SK-N-SH treated with all-trans-retinoic acid at 6 μM for 48 hours (cell line): ENCODE measurements at regions not wholly inside any gene's neighbourhood (a gene's known extent, or its start where the extent isn't known, plus 50 kb on each side); places are given as distances from the start of the nearest gene placed in this dataset.

Experiments used
- ATAC-seq: fragments of 200-7000 bp; cut with Tn5 transposase; 3 replicates; pipeline ENCODE4 v1.9.1; 2020; ENCODE audit warnings: mild to moderate bottlenecking, moderate library complexity
- BACH2 ChIP-seq: fragments of 250-450 bp; sonication (Bioruptor Pico); IDR thresholded peaks from 2 replicates; pipeline ENCODE4 v1.9.0; 2021; ENCODE audit warnings: mild to moderate bottlenecking, borderline replicate concordance
- CREB5 ChIP-seq: fragments of 250-450 bp; sonication (Bioruptor Pico); IDR thresholded peaks from 2 replicates; pipeline ENCODE4 v1.5.1; 2020; ENCODE audit warnings: low read depth, mild to moderate bottlenecking, moderate library complexity
- CSRNP3 ChIP-seq: fragments of 250-450 bp; sonication (Bioruptor Pico); IDR thresholded peaks from 2 replicates; pipeline ENCODE4 v1.5.1; 2021; ENCODE audit warnings: mild to moderate bottlenecking, moderate library complexity
- ESRRG ChIP-seq: fragments of 250-450 bp; sonication (Bioruptor Pico); IDR thresholded peaks from 2 replicates; pipeline ENCODE4 v1.6.1; 2021; ENCODE audit warnings: mild to moderate bottlenecking
- GLIS3 ChIP-seq: fragments of 250-450 bp; sonication (Bioruptor Pico); IDR thresholded peaks from 2 replicates; pipeline ENCODE4 v1.5.0; 2020; ENCODE audit warnings: mild to moderate bottlenecking, moderate library complexity
- OSR1 ChIP-seq: fragments of 250-450 bp; sonication (Bioruptor Pico); IDR thresholded peaks from 2 replicates; pipeline ENCODE4 v1.8.0; 2022; ENCODE audit warnings: moderate library complexity, mild to moderate bottlenecking, inconsistent platforms
- PPARA ChIP-seq: fragments of 250-450 bp; sonication (Bioruptor Pico); IDR thresholded peaks from 2 replicates; pipeline ENCODE4 v1.5.0; 2020; ENCODE audit warnings: mild to moderate bottlenecking, borderline replicate concordance
- RARB ChIP-seq: fragments of 250-450 bp; sonication (Bioruptor Pico); IDR thresholded peaks from 2 replicates; pipeline ENCODE4 v1.8.0; 2021; ENCODE audit warnings: mild to moderate bottlenecking, moderate library complexity
- SNAI2 ChIP-seq: fragments of 250-450 bp; sonication (Bioruptor Pico); IDR thresholded peaks from 2 replicates; pipeline ENCODE4 v1.5.0; 2020; ENCODE audit warnings: mild to moderate bottlenecking, moderate library complexity
- TCF4 ChIP-seq: fragments of 250-450 bp; sonication (Bioruptor Pico); IDR thresholded peaks from 2 replicates; pipeline ENCODE4 v1.8.0; 2021; ENCODE audit warnings: mild to moderate bottlenecking, moderate library complexity, borderline replicate concordance
- TOX ChIP-seq: fragments of 250-450 bp; sonication (Bioruptor Pico); IDR thresholded peaks from 2 replicates; pipeline ENCODE4 v1.8.0; 2021; ENCODE audit warnings: mild to moderate bottlenecking, moderate library complexity, borderline replicate concordance
- TSHZ2 ChIP-seq: fragments of 250-450 bp; sonication (Bioruptor Pico); IDR thresholded peaks from 2 replicates; pipeline ENCODE4 v1.5.0; 2020; ENCODE audit warnings: mild to moderate bottlenecking, moderate library complexity
- ZC3H10 ChIP-seq: fragments of 250-450 bp; sonication (Bioruptor Pico); IDR thresholded peaks from 2 replicates; pipeline ENCODE4 v1.5.1; 2021; ENCODE audit warnings: mild to moderate bottlenecking, moderate library complexity
- ZNF565 ChIP-seq: fragments of 450-650 bp; formaldehyde crosslinking; conservative IDR thresholded peaks from 2 replicates; pipeline ENCODE4 v1.5.0; 2020; ENCODE audit warnings: low read depth, mild to moderate bottlenecking, moderate library complexity
- ZNF70 ChIP-seq: fragments of 450-650 bp; formaldehyde crosslinking; IDR thresholded peaks from 2 replicates; pipeline ENCODE4 v1.5.0; 2020; ENCODE audit warnings: mild to moderate bottlenecking, moderate library complexity
- ZNF8 ChIP-seq: fragments of 450-650 bp; formaldehyde crosslinking; IDR thresholded peaks from 2 replicates; pipeline ENCODE4 v1.5.0; 2020; ENCODE audit warnings: mild to moderate bottlenecking, moderate library complexity
- TF ChIP-seq, protein P1 (sequence below): fragments of 250-450 bp; sonication (Bioruptor Pico); IDR thresholded peaks from 2 replicates; pipeline ENCODE4 v1.8.0; 2020; ENCODE audit warnings: mild to moderate bottlenecking, moderate library complexity, borderline replicate concordance
- TF ChIP-seq, protein P2 (sequence below): fragments of 250-450 bp; sonication (Bioruptor Pico); IDR thresholded peaks from 2 replicates; pipeline ENCODE4 v1.8.0; 2021; ENCODE audit warnings: low read depth, mild to moderate bottlenecking, moderate library complexity, borderline replicate concordance

GRCh38 chr18:11425211-11425610 lies 184.2 kb upstream of the SLC35G4 start:
- TF ChIP-seq ZNF70 (CRISPR knock-in tag) (no peak), SNAI2 (no peak), ESRRG (no peak), OSR1 (CRISPR knock-in tag) (no peak), BACH2 (no peak), ZNF8 (CRISPR knock-in tag) (no peak), PPARA (CRISPR knock-in tag) (no peak), CREB5 (CRISPR knock-in tag) (no peak), TSHZ2 (CRISPR knock-in tag) (no peak)
- TF ChIP-seq, protein P1, sequence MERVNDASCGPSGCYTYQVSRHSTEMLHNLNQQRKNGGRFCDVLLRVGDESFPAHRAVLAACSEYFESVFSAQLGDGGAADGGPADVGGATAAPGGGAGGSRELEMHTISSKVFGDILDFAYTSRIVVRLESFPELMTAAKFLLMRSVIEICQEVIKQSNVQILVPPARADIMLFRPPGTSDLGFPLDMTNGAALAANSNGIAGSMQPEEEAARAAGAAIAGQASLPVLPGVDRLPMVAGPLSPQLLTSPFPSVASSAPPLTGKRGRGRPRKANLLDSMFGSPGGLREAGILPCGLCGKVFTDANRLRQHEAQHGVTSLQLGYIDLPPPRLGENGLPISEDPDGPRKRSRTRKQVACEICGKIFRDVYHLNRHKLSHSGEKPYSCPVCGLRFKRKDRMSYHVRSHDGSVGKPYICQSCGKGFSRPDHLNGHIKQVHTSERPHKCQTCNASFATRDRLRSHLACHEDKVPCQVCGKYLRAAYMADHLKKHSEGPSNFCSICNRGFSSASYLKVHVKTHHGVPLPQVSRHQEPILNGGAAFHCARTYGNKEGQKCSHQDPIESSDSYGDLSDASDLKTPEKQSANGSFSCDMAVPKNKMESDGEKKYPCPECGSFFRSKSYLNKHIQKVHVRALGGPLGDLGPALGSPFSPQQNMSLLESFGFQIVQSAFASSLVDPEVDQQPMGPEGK, result no peak
- TF ChIP-seq, protein P2, sequence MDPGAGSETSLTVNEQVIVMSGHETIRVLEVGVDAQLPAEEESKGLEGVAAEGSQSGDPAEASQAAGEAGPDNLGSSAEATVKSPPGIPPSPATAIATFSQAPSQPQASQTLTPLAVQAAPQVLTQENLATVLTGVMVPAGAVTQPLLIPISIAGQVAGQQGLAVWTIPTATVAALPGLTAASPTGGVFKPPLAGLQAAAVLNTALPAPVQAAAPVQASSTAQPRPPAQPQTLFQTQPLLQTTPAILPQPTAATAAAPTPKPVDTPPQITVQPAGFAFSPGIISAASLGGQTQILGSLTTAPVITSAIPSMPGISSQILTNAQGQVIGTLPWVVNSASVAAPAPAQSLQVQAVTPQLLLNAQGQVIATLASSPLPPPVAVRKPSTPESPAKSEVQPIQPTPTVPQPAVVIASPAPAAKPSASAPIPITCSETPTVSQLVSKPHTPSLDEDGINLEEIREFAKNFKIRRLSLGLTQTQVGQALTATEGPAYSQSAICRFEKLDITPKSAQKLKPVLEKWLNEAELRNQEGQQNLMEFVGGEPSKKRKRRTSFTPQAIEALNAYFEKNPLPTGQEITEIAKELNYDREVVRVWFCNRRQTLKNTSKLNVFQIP (CRISPR knock-in tag), result no peak
- no peak for ATAC-seq

- ATAC-seq, result no peak
- no peak for TF ChIP-seq GLIS3 (CRISPR knock-in tag)
- TF ChIP-seq ESRRG, result no peak
- TF ChIP-seq PPARA (CRISPR knock-in tag), result no peak
- no peak for TF ChIP-seq CSRNP3
- TF ChIP-seq ZNF8 (CRISPR knock-in tag), result no peak
- TF ChIP-seq, protein P2 (CRISPR knock-in tag), result no peak
- TF ChIP-seq TOX (CRISPR knock-in tag), result no peak
- TF ChIP-seq TCF4 (CRISPR knock-in tag), result no peak
- TF ChIP-seq ZC3H10 (CRISPR knock-in tag), result no peak
- no peak for TF ChIP-seq ZNF565 (CRISPR knock-in tag)
- TF ChIP-seq RARB (CRISPR knock-in tag), result no peak
- no peak for TF ChIP-seq CREB5 (CRISPR knock-in tag)
- no peak for TF ChIP-seq OSR1 (CRISPR knock-in tag)
- TF ChIP-seq, all 23 proteins: peak for 0
Measured at GRCh38 chr18:11419338-11419737, 190.1 kb upstream of the SLC35G4 start.
